HG02885 (cell line): ENCODE measurements at regions not wholly inside any gene's neighbourhood (a gene's known extent, or its start where the extent isn't known, plus 50 kb on each side); places are given as distances from the start of the nearest gene placed in this dataset.
"Not testable (repeated sequence)": the region's sequence is repeated elsewhere in the genome, so short reads cannot be mapped to it uniquely, and the experiment has no call there.

Experiments
- ATAC-seq: cut with Tn5 transposase; IDR thresholded peaks from one replicate; pipeline ENCODE4 v1.9.1; 2021; ENCODE audit warnings: mild to moderate bottlenecking; ENCODE audit not compliant: unreplicated experiment, poor library complexity

DNA sequence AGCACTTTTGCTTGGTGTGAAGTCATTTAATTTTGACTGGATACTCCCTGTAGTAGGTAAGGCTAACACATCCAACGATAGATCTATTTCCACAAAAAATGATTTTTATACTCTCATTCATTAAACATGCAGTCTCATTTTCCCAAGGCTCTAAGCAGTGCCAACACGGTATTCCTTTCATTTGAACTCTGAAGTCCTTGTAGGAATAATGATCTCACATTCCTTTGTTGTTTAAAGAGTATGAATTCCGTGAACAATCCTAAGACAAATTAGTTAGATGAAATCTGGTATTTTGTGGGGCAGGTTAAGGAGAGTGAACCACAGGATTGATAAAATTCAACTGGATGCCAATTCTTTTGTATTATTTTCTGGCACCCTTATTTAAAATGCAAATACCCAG, 66.6 kb downstream of the LACC1 start:
- ATAC-seq = no peak

- ATAC-seq = no peak
Measured at GRCh38 chr13:43947897-43948458, 68.3 kb downstream of the LACC1 start.

- ATAC-seq = no peak
Measured at GRCh38 chr13:43953370-43953769, 73.7 kb downstream of the LACC1 start.

- ATAC-seq = not testable (repeated sequence)
Measured at GRCh38 chr13:43956975-43957374, 77.3 kb downstream of the LACC1 start.

GRCh38 chr13:43959291-43959690, 79.6 kb downstream of the LACC1 start:
- no peak for ATAC-seq

- ATAC-seq = no peak
Measured at GRCh38 chr13:43961909-43962308, 82.2 kb downstream of the LACC1 start.

GRCh38 chr13:43963726-43964125, 84.0 kb downstream of the LACC1 start:
- ATAC-seq = no peak

DNA sequence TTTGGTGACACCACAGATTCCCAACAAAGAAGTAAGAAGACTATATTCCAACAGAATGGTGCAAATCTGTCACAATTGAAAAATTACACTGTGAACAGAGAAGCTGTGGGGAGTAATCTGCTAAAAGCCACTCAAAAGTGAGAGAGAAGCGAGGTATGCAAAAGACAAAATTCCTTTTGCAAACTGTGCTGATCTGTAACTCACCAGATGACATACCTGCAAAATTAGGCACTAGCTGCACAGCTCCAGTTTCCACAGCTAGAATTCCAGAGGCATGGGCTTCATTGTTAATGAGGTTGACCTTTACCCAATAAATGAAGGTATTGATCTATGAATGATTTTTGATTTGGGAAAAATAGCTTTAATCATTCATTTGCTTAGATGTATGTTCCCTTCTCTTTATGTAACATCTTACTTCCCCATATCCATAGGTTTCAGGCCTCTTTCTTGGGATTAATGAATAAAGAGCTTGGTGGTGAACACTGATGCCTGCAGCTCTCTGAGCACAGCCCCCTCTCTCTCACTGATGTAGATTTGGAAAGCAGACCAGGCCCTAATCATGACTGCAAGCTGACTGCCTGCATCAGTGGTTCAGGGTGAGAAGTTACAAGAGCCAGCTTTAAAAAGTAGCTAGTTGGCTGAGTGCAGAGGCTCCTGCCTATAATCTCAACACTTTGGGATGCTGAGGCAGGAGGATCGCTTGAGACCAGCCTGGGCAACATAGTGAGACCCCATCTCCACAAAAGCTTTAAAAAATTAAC, 85.2 kb downstream of the LACC1 start:
- no peak for ATAC-seq

GRCh38 chr13:43965459-43965845, 85.7 kb downstream of the LACC1 start:
- no peak for ATAC-seq

- not testable (repeated sequence) for ATAC-seq
Measured at GRCh38 chr13:43968251-43968942, 88.7 kb downstream of the LACC1 start.

DNA sequence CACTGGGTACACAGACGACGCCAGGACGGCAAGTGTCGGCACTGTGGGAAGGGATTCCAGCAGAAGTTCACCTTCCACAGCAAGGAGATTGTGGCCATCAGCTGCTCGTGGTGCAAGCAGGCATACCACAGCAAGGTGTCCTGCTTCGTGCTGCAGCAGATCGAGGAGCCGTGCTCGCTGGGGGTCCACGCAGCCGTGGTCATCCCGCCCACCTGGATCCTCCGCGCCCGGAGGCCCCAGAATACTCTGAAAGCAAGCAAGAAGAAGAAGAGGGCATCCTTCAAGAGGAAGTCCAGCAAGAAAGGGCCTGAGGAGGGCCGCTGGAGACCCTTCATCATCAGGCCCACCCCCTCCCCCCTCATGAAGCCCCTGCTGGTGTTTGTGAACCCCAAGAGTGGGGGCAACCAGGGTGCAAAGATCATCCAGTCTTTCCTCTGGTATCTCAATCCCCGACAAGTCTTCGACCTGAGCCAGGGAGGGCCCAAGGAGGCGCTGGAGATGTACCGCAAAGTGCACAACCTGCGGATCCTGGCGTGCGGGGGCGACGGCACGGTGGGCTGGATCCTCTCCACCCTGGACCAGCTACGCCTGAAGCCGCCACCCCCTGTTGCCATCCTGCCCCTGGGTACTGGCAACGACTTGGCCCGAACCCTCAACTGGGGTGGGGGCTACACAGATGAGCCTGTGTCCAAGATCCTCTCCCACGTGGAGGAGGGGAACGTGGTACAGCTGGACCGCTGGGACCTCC, 89.4 kb downstream of the LACC1 start:
- not testable (repeated sequence) for ATAC-seq

DNA sequence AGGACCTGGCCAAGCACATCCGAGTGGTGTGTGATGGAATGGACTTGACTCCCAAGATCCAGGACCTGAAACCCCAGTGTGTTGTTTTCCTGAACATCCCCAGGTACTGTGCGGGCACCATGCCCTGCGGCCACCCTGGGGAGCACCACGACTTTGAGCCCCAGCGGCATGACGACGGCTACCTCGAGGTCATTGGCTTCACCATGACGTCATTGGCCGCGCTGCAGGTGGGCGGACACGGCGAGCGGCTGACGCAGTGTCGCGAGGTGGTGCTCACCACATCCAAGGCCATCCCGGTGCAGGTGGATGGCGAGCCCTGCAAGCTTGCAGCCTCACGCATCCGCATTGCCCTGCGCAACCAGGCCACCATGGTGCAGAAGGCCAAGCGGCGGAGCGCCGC, 90.2 kb downstream of the LACC1 start:
- ATAC-seq = not testable (repeated sequence)

- not testable (repeated sequence) for ATAC-seq
Measured at GRCh38 chr13:43970520-43971242, 91.0 kb downstream of the LACC1 start.

DNA sequence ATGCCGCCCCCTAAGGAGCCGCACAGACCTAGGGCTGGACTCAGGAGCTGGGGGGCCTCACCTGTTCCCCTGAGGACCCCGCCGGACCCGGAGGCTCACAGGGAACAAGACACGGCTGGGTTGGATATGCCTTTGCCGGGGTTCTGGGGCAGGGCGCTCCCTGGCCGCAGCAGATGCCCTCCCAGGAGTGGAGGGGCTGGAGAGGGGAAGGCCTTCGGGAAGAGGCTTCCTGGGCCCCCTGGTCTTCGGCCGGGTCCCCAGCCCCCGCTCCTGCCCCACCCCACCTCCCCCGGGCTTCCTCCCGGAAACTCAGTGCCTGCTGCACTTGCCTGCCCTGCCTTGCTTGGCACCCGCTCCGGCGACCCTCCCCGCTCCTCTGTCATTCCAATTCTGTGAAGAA, 91.6 kb downstream of the LACC1 start:
- ATAC-seq = not testable (repeated sequence)

DNA sequence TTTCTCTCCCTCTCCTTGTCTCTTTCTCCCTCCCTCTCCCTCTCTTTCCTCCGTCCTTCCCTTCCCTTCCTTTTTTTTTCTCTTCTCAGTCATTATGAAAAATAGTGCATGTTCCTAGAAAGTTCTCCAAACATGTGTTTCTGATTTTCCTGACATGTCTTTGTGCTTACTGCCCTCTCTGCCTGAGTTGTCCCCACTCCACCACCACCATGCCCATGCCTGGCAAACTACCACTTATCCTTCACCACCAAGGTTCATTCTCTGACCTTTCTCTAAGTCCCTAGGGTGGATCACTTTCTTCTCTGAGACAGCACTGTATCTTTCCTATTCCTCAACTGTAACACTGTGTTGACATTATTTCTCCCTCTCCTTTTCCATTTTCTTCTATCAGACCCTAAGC, 98.2 kb downstream of the LACC1 start:
- ATAC-seq = no peak

DNA sequence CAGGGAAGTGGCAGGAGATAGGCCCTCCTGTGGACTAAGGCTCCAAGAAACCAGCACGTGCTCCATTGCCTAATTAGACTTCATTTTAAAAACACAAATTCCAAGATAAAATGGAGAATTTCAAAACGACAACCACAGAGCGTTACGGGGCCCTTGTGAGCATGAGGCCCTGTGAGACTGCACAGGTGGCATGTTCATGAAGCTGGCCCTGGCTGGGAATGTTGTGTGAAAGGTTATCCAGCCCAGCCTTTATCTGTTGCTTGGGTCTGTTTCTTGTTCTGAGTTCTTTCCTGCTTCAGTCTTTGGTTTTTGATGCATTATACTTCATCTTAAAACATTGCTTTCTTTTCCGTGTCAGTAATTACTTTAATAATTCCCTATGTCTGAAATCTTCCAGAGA, 99.0 kb downstream of the LACC1 start:
- no peak for ATAC-seq

DNA sequence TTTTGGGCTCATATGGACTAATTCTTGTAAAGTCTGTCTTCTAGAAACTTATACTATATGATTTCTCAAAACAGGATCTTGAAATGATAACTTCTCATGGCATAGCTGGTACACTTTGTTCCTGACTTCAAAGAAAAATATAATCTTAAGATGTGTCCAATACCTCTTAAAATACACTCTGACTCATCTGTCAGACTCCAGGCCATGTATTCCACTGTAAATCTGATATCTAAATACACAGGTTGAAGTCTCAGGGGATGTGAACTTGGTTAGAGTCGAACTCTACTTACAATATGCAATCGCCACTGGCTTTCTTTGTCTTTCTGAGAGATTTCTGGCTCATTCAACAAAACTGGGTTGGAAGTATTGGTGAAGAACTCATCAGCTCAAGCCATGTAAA, 99.8 kb downstream of the LACC1 start:
- ATAC-seq = no peak

DNA sequence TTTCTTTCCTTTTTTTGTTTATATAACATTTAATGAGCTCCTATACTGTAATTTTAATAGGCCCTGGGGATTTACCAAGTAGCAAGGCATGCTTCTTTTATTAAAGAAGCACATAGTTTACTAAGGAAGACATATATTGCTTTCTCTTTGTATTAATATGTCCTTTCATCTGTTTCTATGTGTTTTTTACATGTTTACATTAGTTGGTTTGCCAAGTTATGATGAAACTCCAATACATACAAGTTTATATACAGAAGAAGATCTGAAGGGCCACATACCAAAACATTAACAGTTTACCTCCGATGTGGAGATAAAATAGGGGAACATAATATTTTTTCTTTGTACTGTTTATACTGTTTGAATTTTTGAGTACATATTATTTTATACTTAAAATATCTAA, 100.9 kb downstream of the LACC1 start:
- ATAC-seq = no peak

- ATAC-seq = no peak
Measured at GRCh38 chr13:43981091-43981490, 101.4 kb downstream of the LACC1 start.
